B cell (primary cell): ENCODE measurements at regions not wholly inside any gene's neighbourhood (a gene's known extent, or its start where the extent isn't known, plus 50 kb on each side); places are given as distances from the start of the nearest gene placed in this dataset.

Experiments used
- CTCF ChIP-seq: fragments of 200-600 bp; IDR thresholded peaks from one replicate; pipeline ENCODE4 v1.8.0; 2022; ENCODE audit warnings: antibody characterized with exemption, mild to moderate bottlenecking
- EZH2 ChIP-seq: IDR thresholded peaks from 2 replicates; pipeline ENCODE4 v1.6.1; 2012; ENCODE audit warnings: borderline replicate concordance, low read depth, mild to moderate bottlenecking, moderate library complexity, low read length; ENCODE audit not compliant: insufficient read depth, poor library complexity, severe bottlenecking

DNA sequence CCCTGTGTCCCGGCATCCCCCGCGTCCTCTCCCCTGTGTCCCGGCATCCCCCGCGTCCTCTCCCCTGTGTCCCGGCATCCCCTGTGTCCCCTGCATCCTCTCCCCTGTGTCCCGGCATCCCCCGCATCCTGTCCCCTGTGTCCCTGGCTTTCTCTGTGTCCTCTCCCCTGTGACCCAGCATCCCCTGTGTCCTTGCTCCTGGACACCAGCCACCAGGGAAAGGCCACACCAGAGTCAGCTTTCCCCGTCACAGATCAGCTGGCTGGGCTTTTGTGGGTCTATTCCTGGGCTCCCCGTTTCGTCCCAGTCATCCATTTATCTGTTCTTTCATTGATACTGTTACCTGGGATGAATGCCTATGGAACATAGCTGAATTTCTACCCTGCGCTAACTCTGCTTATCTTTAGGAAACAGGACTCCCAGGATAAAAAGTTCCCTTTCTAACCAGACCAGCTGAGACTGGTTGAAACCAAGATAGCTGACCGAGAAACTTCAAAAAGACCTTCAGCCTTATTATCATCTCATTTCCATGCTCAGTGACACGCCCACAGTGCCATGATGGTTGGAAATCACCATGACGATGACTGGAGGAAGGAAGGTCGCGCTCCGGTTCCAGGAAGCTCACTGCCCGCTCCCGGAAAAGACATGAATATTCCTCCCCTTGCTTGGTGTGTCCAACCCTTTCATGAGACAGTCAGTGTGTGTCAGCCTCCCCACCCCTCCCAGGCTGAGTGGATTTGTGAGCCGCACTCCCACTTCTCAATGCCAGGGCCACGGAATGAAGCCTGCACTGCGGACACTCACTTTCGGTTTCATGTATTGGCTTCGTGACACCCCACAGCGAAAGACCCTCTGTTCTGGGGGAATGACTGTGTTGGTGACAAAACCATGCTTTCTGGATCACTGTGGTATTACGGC is 276.4 kb upstream of the SFSWAP start:
- TF ChIP-seq CTCF (no peak), EZH2 (no peak)
